GM18520 (cell line): ENCODE measurements at regions not wholly inside any gene's neighbourhood (a gene's known extent, or its start where the extent isn't known, plus 50 kb on each side); places are given as distances from the start of the nearest gene placed in this dataset.

Experiments used
- ATAC-seq: cut with Tn5 transposase; IDR thresholded peaks from one replicate; pipeline ENCODE4 v1.9.1; 2021; ENCODE audit not compliant: unreplicated experiment

GRCh38 chr19:28521614-28522544, 691.1 kb downstream of the UQCRFS1 start:
- ATAC-seq, result no peak

DNA sequence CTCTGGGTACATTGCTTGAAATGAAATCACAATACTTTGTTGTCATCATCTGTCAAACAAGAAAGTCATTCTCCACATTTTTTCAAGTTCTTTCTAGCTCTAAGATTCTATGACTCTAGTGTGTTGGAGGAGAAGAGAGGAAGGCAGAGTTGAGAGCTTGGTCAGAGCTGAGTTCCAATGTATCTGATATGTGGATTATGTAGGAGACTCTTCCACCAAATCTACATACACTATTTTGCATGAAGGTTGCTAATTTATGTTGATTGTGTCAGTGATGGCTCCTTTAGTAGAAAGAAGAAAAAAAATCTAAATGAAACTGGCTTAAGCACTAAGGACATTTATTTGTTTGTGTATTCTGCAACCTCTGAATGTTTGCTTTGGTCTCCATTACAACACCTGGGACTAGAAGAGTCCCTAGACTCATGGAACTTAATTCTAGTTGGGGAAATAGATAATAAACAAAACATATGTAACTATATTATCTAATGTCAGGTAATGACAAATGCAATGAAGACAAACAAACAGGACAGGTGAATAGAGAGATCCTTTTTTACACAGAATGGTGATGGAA, 691.9 kb downstream of the UQCRFS1 start:
- no peak for ATAC-seq

GRCh38 chr19:28519952-28520861, 692.7 kb downstream of the UQCRFS1 start:
- no peak for ATAC-seq

GRCh38 chr19:28519218-28519779, 693.7 kb downstream of the UQCRFS1 start:
- ATAC-seq, result no peak

DNA sequence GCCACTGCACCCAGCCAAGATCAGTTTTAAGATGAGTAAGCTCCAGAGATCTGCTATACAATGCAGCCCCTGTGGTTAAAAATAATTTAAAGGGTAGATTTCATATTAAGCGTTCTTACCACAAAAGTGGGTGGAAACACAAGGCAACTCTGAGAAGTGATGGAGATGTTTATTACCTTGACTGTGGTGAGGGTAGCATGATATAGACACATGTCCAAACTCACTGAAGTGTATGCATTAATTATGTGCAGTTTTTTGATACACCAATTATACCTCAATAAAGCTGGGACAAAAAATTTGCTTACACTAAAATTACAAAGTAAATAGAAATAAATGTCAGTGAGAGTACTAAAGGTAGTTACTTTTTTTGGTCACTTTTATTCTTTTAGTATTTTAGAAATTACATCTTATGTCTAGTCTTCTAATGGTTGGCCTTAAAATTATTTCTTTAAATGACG, 696.5 kb downstream of the UQCRFS1 start:
- ATAC-seq, result no peak

GRCh38 chr19:28514166-28514565, 698.8 kb downstream of the UQCRFS1 start:
- no peak for ATAC-seq

- ATAC-seq, result no peak
Observed at GRCh38 chr19:28511655-28512054, 701.3 kb downstream of the UQCRFS1 start.

GRCh38 chr19:28509079-28509895, 703.7 kb downstream of the UQCRFS1 start:
- no peak for ATAC-seq

DNA sequence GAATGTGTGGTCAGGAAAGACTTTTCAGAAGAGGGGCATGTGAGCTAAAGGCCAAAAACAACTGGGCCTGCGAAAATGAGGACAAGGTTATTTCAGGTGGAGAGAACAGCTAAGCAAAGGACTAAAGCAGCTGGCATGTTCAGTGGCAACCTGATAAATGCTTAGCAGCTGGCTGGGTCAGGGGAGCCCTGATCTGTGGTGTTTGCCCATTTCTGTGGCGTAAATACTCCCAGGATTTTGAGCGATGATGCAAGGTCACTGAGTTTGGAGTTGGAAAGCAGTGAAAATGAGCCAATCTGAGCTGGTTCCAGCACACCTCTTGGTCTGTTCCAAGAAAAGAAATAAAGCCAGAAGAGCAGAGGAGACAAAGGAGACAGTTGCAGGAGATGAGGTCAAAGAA, 704.3 kb downstream of the UQCRFS1 start:
- no peak for ATAC-seq

- ATAC-seq, result no peak
Observed at GRCh38 chr19:28505933-28506332, 707.0 kb downstream of the UQCRFS1 start.

DNA sequence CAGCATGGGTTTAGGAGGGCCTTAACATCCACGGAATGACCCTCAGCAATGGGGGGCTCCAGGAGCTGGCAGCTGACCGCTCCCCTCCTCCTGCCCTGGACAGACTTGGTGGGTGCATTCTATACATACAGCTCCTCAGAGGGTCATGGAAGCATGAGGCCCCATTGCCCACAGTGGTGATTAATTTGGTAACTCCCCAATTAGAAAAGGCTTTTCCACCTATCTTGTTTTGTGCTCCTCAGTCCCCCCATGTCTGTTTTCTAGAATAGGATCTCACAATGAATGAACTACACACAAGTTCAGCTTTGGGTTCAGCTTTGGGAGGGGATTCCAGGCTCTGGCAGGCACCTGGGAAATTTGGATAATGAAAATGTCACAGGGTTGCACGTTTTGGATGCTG, 707.8 kb downstream of the UQCRFS1 start:
- ATAC-seq, result no peak

- ATAC-seq, result no peak
Observed at GRCh38 chr19:28504727-28505126, 708.2 kb downstream of the UQCRFS1 start.

GRCh38 chr19:28504139-28504538, 708.8 kb downstream of the UQCRFS1 start:
- no peak for ATAC-seq

DNA sequence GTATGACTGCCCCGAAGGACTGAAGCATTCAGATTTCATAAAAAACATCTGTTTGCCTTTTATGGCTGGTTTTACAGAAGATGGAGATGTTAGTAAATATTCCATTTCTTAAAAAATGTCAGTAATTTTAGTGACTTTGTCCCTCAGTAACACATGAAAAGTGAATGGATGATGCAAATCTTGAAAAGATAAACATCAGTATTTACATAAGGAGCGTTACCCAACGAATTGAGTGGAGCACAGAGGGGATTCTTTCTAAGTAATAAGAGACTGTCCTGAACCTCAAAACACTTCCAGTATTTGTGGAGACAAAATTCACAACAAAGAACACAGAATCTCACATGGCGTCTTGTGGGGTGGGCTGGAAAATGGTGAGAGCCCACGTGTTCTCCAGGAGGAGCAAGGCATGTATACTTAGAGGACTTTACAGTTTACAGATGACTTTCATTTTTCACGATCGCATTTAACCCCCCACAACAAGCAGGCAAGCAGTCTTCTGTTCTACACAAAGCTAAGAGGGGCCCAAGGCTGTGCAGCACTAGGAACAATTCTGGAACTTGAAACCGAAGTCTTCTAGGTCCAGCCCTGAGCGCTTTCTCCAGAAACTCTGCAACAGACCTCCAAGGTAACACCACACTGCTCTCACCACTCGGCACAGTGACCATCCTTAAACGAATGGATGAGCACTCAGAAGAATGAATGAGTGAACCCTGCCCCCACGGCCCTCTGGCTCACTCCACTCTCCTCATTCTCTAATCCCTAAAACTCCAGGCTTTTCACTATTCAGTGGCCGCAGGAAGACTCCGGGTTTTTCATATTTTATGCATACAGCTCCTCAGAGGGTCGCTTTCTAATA, 709.8 kb downstream of the UQCRFS1 start:
- ATAC-seq, result no peak

GRCh38 chr19:28501976-28502375, 711.0 kb downstream of the UQCRFS1 start:
- no peak for ATAC-seq

GRCh38 chr19:28500982-28501630, 711.8 kb downstream of the UQCRFS1 start:
- ATAC-seq, result no peak

DNA sequence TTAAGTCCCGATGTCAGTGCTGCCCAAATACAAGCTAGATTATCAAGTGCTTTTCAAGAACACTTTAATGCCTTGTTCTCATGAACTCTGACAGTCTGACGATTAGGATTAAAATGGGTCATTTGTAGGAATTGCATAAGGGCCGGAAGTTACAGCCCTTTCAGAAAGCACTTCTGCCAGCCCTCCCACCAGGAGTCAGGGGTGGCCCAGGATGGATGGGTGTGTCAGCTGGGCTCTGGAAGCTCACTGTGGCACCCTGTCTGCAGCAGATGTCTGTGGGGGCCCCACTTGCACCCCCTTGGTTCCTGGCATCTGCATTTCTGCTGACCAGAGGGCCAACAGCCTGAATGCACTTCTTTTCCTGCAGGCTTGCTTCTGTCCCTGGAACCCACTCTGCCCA, 712.7 kb downstream of the UQCRFS1 start:
- no peak for ATAC-seq

DNA sequence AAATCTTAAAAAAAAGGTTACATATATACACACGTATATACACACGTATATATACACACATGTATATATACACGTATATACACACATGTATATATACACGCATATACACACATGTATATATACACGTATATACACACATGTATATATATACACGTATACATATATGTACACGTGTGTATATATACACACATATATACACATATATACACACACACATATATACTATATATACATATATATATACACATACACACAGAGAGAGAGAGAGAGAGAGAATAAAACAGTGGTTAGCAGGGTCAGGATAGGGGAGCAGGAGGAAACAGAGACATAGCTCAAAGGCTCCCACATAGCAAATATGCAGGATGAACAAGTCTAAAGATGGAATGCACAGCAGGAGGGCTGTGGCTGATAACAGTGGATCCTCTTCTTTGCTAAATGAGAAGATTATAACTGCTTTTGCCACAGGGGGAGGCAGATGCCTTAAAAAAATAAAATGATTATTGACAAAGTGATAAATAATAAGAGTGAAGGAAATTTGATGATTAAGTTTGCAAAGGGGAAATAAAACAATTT, 714.5 kb downstream of the UQCRFS1 start:
- no peak for ATAC-seq
